ENCODE measurements at regions not wholly inside any gene's neighbourhood (a gene's known extent, or its start where the extent isn't known, plus 50 kb on each side); places are given as distances from the start of the nearest gene placed in this dataset.
"Not testable (repeated sequence)": the region's sequence is repeated elsewhere in the genome, so short reads cannot be mapped to it uniquely, and the experiment has no call there.

- DNase-seq (ENCODE audit: low read depth); H3K4me3 ChIP-seq (ENCODE audit: low read length): not testable (repeated sequence)
Measured at GRCh38 chr9:62912278-62912677, 1722.4 kb downstream of the SPATA31A7 start.

GRCh38 chr9:62915168-62915567, 1725.3 kb downstream of the SPATA31A7 start:
- H3K4me3 ChIP-seq (ENCODE audit: low read length): peak overlapping the region; percentile 25
- DNase-seq (ENCODE audit: low read depth): not testable (repeated sequence)

GRCh38 chr9:62915661-62916060, 1725.8 kb downstream of the SPATA31A7 start:
- H3K4me3 ChIP-seq (ENCODE audit: low read length); DNase-seq (ENCODE audit: low read depth): not testable (repeated sequence)

- not testable (repeated sequence) for DNase-seq (ENCODE audit: low read depth); H3K4me3 ChIP-seq (ENCODE audit: low read length)
Measured at GRCh38 chr9:62918648-62919385, 1729.0 kb downstream of the SPATA31A7 start.

GRCh38 chr9:62931484-62931883, 1741.6 kb downstream of the SPATA31A7 start:
- not testable (repeated sequence) for H3K4me3 ChIP-seq (ENCODE audit: low read length); DNase-seq (ENCODE audit: low read depth)

GRCh38 chr9:62952840-62953239, 1763.0 kb downstream of the SPATA31A7 start:
- not testable (repeated sequence) for H3K4me3 ChIP-seq (ENCODE audit: low read length); DNase-seq (ENCODE audit: low read depth)
